ENCODE measurements at regions not wholly inside any gene's neighbourhood (a gene's known extent, or its start where the extent isn't known, plus 50 kb on each side); places are given as distances from the start of the nearest gene placed in this dataset. TPM values are rescaled to one million over a fixed set of nuclear protein-coding genes. Genes with fewer than 3 reads are reported as not detected.
A peak's percentile ranks its signal among the peaks of the same experiment; 100 is the strongest.

- Histone ChIP-seq H3K27ac (no peak overlapping the region), H3K79me2 (no peaks in the 10 kb centered on the region), H3K4me3 (no peak overlapping the region), H3K4me1 (ENCODE audit: insufficient read depth) (no peaks in the 10 kb centered on the region), H3K9me2 (replicated peaks; ENCODE audit: insufficient read depth) (no peaks in the 10 kb centered on the region), H3K9me3 (ENCODE audit: low read depth) (no peaks in the 10 kb centered on the region), H3K4me2 (no peak overlapping the region), H2AFZ (no peak overlapping the region), H4K20me1 (ENCODE audit: insufficient read depth, poor library complexity, severe bottlenecking) (no peaks in the 10 kb centered on the region), H3K36me3 (replicated peaks; ENCODE audit: insufficient read depth, low read depth) (no peaks in the 10 kb centered on the region), H3K27me3 (no peaks in the 10 kb centered on the region)
- no peak for TF ChIP-seq EZH2 (IDR thresholded peaks at IDR 0.05; ENCODE audit: borderline replicate concordance)
- no peak for TF ChIP-seq EZH2phosphoT487 (IDR thresholded peaks at IDR 0.05; ENCODE audit: low read depth, severe bottlenecking, unreplicated experiment)
- no peak for TF ChIP-seq CTCF (IDR thresholded peaks at IDR 0.05; ENCODE audit: poor library complexity)
- peak; percentile 11 for DNase-seq (ENCODE audit: low spot score)
- WGBS (ENCODE audit: low lambda C conversion rate, missing lambda C conversion rate), result 62% methylated on average over 3 of the region's 3 CpGs
Measured at GRCh38 chr3:98954791-98955604, 53.5 kb upstream of the DCBLD2 start.

DNA sequence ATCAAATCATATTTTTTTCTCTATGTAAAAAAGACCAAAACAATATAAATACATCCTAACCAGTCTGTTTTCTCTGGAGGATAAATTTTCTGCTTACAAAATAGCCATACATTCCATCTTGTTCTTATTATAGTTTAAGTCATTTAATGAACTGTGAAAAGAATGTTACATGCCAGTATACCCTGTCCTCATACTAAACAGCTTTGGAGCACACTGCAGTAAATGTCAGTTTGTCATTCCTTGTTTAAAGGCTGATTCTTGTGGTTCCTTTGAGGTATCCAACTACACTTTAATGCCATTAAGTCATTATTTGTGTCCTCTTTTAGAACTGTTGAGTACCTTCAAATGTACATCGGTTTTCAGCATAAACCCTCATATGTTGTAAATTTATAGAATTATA, 52.7 kb upstream of the DCBLD2 start:
- no peaks in the 10 kb centered on the region for H3K27me3 ChIP-seq
- no peaks in the 10 kb centered on the region for H3K36me3 ChIP-seq (replicated peaks; ENCODE audit: insufficient read depth, low read depth)
- no peaks in the 10 kb centered on the region for H4K20me1 ChIP-seq (ENCODE audit: insufficient read depth, poor library complexity, severe bottlenecking)
- H3K9me3 ChIP-seq (ENCODE audit: low read depth), result no peaks in the 10 kb centered on the region
- H3K4me1 ChIP-seq (ENCODE audit: insufficient read depth), result no peaks in the 10 kb centered on the region
- 15% methylated on average over 1 of the region's 1 CpG for WGBS (ENCODE audit: low lambda C conversion rate, missing lambda C conversion rate)
- no peak for DNase-seq (ENCODE audit: low spot score)
- TF ChIP-seq EZH2phosphoT487 (IDR thresholded peaks at IDR 0.05; ENCODE audit: low read depth, severe bottlenecking, unreplicated experiment) (peak; percentile 65), EZH2 (IDR thresholded peaks at IDR 0.05; ENCODE audit: borderline replicate concordance) (no peak)
- H3K4me2 ChIP-seq, result no peak overlapping the region
- H3K79me2 ChIP-seq, result no peaks in the 10 kb centered on the region
- H3K4me3 ChIP-seq, result no peak overlapping the region
- H3K27ac ChIP-seq, result no peak overlapping the region
- no peak overlapping the region for H2AFZ ChIP-seq
- H3K9me2 ChIP-seq (replicated peaks; ENCODE audit: insufficient read depth), result no peaks in the 10 kb centered on the region

GRCh38 chr3:98952404-98952803, 50.9 kb upstream of the DCBLD2 start:
- H3K4me3 ChIP-seq, result no peak overlapping the region
- no peak for DNase-seq (ENCODE audit: low spot score)
- H3K4me1 ChIP-seq (ENCODE audit: insufficient read depth), result no peaks in the 10 kb centered on the region
- 72% methylated on average over 1 of the region's 1 CpG for WGBS (ENCODE audit: low lambda C conversion rate, missing lambda C conversion rate)
- no peak overlapping the region for H3K27ac ChIP-seq
- no peaks in the 10 kb centered on the region for H4K20me1 ChIP-seq (ENCODE audit: insufficient read depth, poor library complexity, severe bottlenecking)
- TF ChIP-seq EZH2 (IDR thresholded peaks at IDR 0.05; ENCODE audit: borderline replicate concordance) (no peak), EZH2phosphoT487 (IDR thresholded peaks at IDR 0.05; ENCODE audit: low read depth, severe bottlenecking, unreplicated experiment) (no peak), CTCF (IDR thresholded peaks at IDR 0.05; ENCODE audit: poor library complexity) (no peak)
- no peaks in the 10 kb centered on the region for H3K36me3 ChIP-seq (replicated peaks; ENCODE audit: insufficient read depth, low read depth)
- no peak overlapping the region for H3K4me2 ChIP-seq
- H3K9me3 ChIP-seq (ENCODE audit: low read depth), result no peaks in the 10 kb centered on the region
- H3K9me2 ChIP-seq (replicated peaks; ENCODE audit: insufficient read depth), result no peaks in the 10 kb centered on the region
- H3K79me2 ChIP-seq, result no peaks in the 10 kb centered on the region
- H3K27me3 ChIP-seq, result no peaks in the 10 kb centered on the region
- H2AFZ ChIP-seq, result no peak overlapping the region

Small RNAs in the stretch of these regions (small RNA-seq; reads per million reads assigned to genes)
- gene AC107297.1 (not detected), gene RF00066 (not detected)
